ENCODE measurements at regions not wholly inside any gene's neighbourhood (a gene's known extent, or its start where the extent isn't known, plus 50 kb on each side); places are given as distances from the start of the nearest gene placed in this dataset.

DNA sequence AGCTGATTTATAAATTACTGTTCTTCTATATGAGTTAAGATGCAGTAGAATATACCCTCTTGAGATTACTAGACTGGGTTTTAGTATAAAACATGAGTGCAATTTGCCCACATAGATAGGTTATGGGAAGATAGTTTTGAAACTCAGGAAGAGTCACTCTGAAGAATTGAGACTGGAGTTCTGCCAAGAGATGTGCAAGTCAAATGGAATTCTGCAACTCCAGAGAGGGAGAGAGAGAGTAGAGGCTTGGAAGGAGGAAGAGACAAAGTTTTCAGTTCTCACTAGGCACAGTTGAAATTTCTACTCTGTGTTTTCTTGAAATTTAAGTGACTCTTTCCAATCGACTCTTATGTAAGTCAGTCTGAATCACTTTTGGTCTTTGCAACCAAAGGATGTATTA, 878.8 kb downstream of the TSN start:
- Histone ChIP-seq H3K4me1 (no peaks in the 10 kb centered on the region), H3K79me2 (ENCODE audit: low read depth) (no peaks in the 10 kb centered on the region), H3K27me3 (no peaks in the 10 kb centered on the region), H3K9me3 (ENCODE audit: low read depth) (no peaks in the 10 kb centered on the region), H4K20me1 (ENCODE audit: low read depth) (no peaks in the 10 kb centered on the region), H2AFZ (replicated peaks) (no peak overlapping the region), H3K27ac (no peak overlapping the region), H3K9ac (no peak overlapping the region), H3K4me2 (no peak overlapping the region), H3F3A (ENCODE audit: low read depth) (no peaks in the 10 kb centered on the region), H3K4me3 (no peak overlapping the region), H3K36me3 (no peaks in the 10 kb centered on the region)
- Mint-ChIP-seq H3K4me1 (no peaks in the 10 kb centered on the region), H3K36me3 (no peaks in the 10 kb centered on the region), H3K4me3 (no peak overlapping the region), H3K27me3 (ENCODE audit: insufficient read depth, low read depth) (no peaks in the 10 kb centered on the region), H3K27ac (no peak overlapping the region), H3K9me3 (no peaks in the 10 kb centered on the region)
- TF ChIP-seq, protein P1, sequence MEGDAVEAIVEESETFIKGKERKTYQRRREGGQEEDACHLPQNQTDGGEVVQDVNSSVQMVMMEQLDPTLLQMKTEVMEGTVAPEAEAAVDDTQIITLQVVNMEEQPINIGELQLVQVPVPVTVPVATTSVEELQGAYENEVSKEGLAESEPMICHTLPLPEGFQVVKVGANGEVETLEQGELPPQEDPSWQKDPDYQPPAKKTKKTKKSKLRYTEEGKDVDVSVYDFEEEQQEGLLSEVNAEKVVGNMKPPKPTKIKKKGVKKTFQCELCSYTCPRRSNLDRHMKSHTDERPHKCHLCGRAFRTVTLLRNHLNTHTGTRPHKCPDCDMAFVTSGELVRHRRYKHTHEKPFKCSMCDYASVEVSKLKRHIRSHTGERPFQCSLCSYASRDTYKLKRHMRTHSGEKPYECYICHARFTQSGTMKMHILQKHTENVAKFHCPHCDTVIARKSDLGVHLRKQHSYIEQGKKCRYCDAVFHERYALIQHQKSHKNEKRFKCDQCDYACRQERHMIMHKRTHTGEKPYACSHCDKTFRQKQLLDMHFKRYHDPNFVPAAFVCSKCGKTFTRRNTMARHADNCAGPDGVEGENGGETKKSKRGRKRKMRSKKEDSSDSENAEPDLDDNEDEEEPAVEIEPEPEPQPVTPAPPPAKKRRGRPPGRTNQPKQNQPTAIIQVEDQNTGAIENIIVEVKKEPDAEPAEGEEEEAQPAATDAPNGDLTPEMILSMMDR (IDR thresholded peaks at IDR 0.05): no peak
- TF ChIP-seq EZH2 (IDR thresholded peaks at IDR 0.05) (no peak), EZH2phosphoT487 (IDR thresholded peaks at IDR 0.05) (no peak)
- DNase-seq (ENCODE audit: low spot score): no peak

DNA sequence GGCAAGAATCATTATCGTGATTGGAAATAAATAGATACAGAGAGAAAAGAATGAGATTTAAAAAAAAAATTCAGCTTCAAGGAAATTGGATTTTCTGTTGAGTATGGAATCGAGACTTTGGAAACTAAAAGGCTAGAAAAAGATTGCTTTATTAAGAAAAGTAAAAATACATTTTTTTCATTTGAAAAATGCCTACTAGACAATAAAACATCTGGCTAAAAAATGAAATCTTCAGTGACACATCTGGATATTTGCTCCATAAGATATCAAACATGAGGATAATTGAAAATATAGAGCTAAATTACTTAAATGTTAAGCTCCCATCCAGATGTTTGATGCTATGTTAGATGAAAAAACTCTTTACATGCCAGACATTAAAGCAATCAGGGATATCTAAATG, 879.5 kb downstream of the TSN start:
- TF ChIP-seq, protein P1 (IDR thresholded peaks at IDR 0.05): no peak
- TF ChIP-seq EZH2phosphoT487 (IDR thresholded peaks at IDR 0.05) (no peak), EZH2 (IDR thresholded peaks at IDR 0.05) (no peak)
- no peaks in the 10 kb centered on the region for H3K27me3 Mint-ChIP-seq (ENCODE audit: insufficient read depth, low read depth)
- Histone ChIP-seq H3K9ac (no peak overlapping the region), H2AFZ (replicated peaks) (no peak overlapping the region), H3K9me3 (ENCODE audit: low read depth) (no peaks in the 10 kb centered on the region), H4K20me1 (ENCODE audit: low read depth) (no peaks in the 10 kb centered on the region), H3K27ac (no peak overlapping the region), H3K27me3 (no peaks in the 10 kb centered on the region), H3K4me3 (no peak overlapping the region), H3F3A (ENCODE audit: low read depth) (no peaks in the 10 kb centered on the region), H3K4me1 (no peaks in the 10 kb centered on the region), H3K4me2 (no peak overlapping the region), H3K79me2 (ENCODE audit: low read depth) (no peaks in the 10 kb centered on the region), H3K36me3 (no peaks in the 10 kb centered on the region)
- H3K4me3 Mint-ChIP-seq: no peak overlapping the region
- H3K27ac Mint-ChIP-seq: no peak overlapping the region
- H3K4me1 Mint-ChIP-seq: no peaks in the 10 kb centered on the region
- H3K36me3 Mint-ChIP-seq: no peaks in the 10 kb centered on the region
- H3K9me3 Mint-ChIP-seq: no peaks in the 10 kb centered on the region
- DNase-seq (ENCODE audit: low spot score): no peak

DNA sequence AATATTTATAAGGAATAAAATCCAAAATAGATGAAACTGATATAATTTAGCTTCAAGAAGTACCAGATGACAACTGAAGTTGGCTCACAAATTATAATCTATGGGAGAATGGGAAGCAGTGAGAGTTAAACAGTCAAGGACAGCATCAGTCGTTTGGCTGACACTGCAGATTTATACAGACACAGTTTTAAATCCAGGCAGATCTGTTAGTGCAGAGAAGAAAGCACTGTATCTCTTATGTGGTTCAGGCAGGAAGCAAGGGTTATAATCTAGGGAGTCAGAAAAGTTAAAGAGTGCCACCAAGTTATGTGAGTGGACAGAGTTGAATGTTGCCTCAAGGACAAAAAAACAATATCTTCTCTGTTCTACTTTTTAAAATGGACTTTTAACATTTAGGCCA, 880.2 kb downstream of the TSN start:
- H3K79me2 ChIP-seq (ENCODE audit: low read depth): no peaks in the 10 kb centered on the region
- H3K27me3 Mint-ChIP-seq (ENCODE audit: insufficient read depth, low read depth): no peaks in the 10 kb centered on the region
- H4K20me1 ChIP-seq (ENCODE audit: low read depth): no peaks in the 10 kb centered on the region
- H3K36me3 ChIP-seq: no peaks in the 10 kb centered on the region
- H3K4me2 ChIP-seq: no peak overlapping the region
- no peaks in the 10 kb centered on the region for H3K9me3 ChIP-seq (ENCODE audit: low read depth)
- no peaks in the 10 kb centered on the region for H3K4me1 ChIP-seq
- no peaks in the 10 kb centered on the region for H3K9me3 Mint-ChIP-seq
- H3K36me3 Mint-ChIP-seq: no peaks in the 10 kb centered on the region
- no peak overlapping the region for H3K4me3 Mint-ChIP-seq
- no peak overlapping the region for H3K4me3 ChIP-seq
- no peak for DNase-seq (ENCODE audit: low spot score)
- no peak overlapping the region for H3K27ac Mint-ChIP-seq
- no peaks in the 10 kb centered on the region for H3K4me1 Mint-ChIP-seq
- TF ChIP-seq EZH2phosphoT487 (IDR thresholded peaks at IDR 0.05): no peak
- no peak for TF ChIP-seq EZH2 (IDR thresholded peaks at IDR 0.05)
- TF ChIP-seq, protein P1 (IDR thresholded peaks at IDR 0.05): no peak
- no peaks in the 10 kb centered on the region for H3F3A ChIP-seq (ENCODE audit: low read depth)
- peak overlapping the region; percentile 57 for H2AFZ ChIP-seq (replicated peaks)
- no peak overlapping the region for H3K27ac ChIP-seq
- H3K27me3 ChIP-seq: no peaks in the 10 kb centered on the region
- H3K9ac ChIP-seq: no peak overlapping the region

GRCh38 chr2:122636097-122636496, 880.6 kb downstream of the TSN start:
- Histone ChIP-seq H2AFZ (replicated peaks) (peak overlapping the region; percentile 57), H3K4me3 (no peak overlapping the region), H3K27ac (no peak overlapping the region), H3K36me3 (no peaks in the 10 kb centered on the region), H3K27me3 (no peaks in the 10 kb centered on the region), H3K9ac (no peak overlapping the region), H3K4me2 (no peak overlapping the region), H3K9me3 (ENCODE audit: low read depth) (no peaks in the 10 kb centered on the region), H3K4me1 (no peaks in the 10 kb centered on the region), H4K20me1 (ENCODE audit: low read depth) (no peaks in the 10 kb centered on the region), H3K79me2 (ENCODE audit: low read depth) (no peaks in the 10 kb centered on the region), H3F3A (ENCODE audit: low read depth) (no peaks in the 10 kb centered on the region)
- Mint-ChIP-seq H3K4me1 (no peaks in the 10 kb centered on the region), H3K4me3 (no peak overlapping the region), H3K9me3 (no peaks in the 10 kb centered on the region), H3K36me3 (no peaks in the 10 kb centered on the region), H3K27ac (no peak overlapping the region), H3K27me3 (ENCODE audit: insufficient read depth, low read depth) (no peaks in the 10 kb centered on the region)
- TF ChIP-seq EZH2 (IDR thresholded peaks at IDR 0.05) (no peak), EZH2phosphoT487 (IDR thresholded peaks at IDR 0.05) (no peak)
- TF ChIP-seq, protein P1 (IDR thresholded peaks at IDR 0.05): no peak
- DNase-seq (ENCODE audit: low spot score): no peak

Measured in neural progenitor cell (in vitro differentiated cells).